Panc1 (cell line): ENCODE measurements at regions not wholly inside any gene's neighbourhood (a gene's known extent, or its start where the extent isn't known, plus 50 kb on each side); places are given as distances from the start of the nearest gene placed in this dataset.

Source experiments
- ATAC-seq: fragments of 200-7000 bp; cut with Tn5 transposase; 2 replicates; pipeline ENCODE4 v1.9.1; 2020; ENCODE audit warnings: mild to moderate bottlenecking, moderate library complexity
- BruUV-seq: library from RNA; stranded (reverse); fragments of 400-500 nt; replicated peaks from 2 replicates; lab custom pipeline; 2021; lab: Mats Ljungman, UMichigan
- CTCF ChIA-PET: fragments of 300-600 bp; sonication (Branson Sonifier 250); formaldehyde crosslinking; loops from one replicate; lab custom pipeline; 2022; ENCODE audit warnings: antibody characterized with exemption; lab: Charles Lee
- POLR2A ChIA-PET: fragments of 300-600 bp; sonication (Branson Sonifier 250); formaldehyde crosslinking; loops from one replicate; lab custom pipeline; 2022; ENCODE audit warnings: antibody characterized with exemption; lab: Charles Lee
- DNase-seq: peaks from one replicate; pipeline ENCODE4 v3.0.0-alpha.2; 2010; ENCODE audit warnings: low read depth, low spot score
- H3K27ac ChIP-seq: 2 replicates; pipeline ENCODE4 v1.5.1; 2011; ENCODE audit warnings: mild to moderate bottlenecking, low read length, inconsistent platforms
- H3K27me3 ChIP-seq: fragments of 200-500 bp; sonication (Bioruptor generic); 2 replicates; pipeline ENCODE4 v1.6.0; 2014; ENCODE audit warnings: low read length, inconsistent platforms; ENCODE audit not compliant: control insufficient read depth, insufficient read depth
- H3K36me3 ChIP-seq: fragments of 200-500 bp; sonication (Bioruptor generic); 2 replicates; pipeline ENCODE4 v1.5.1; 2014; ENCODE audit warnings: inconsistent platforms, mild to moderate bottlenecking, low read length, moderate library complexity; ENCODE audit not compliant: control insufficient read depth, insufficient read depth
- H3K4me1 ChIP-seq: 2 replicates; pipeline ENCODE4 v1.5.1; 2011; ENCODE audit warnings: inconsistent platforms, mild to moderate bottlenecking, low read length, moderate library complexity; ENCODE audit not compliant: control insufficient read depth, insufficient read depth
- H3K4me3 ChIP-seq, 2 experiments: 2 replicates each; pipeline ENCODE4 v1.5.1; 2011 to 2012; ENCODE audit warnings: low read depth in 2 of 2, low read length in 2 of 2, mild to moderate bottlenecking in 2 of 2, inconsistent platforms in 1 of 2, moderate library complexity in 1 of 2
- H3K9me3 ChIP-seq: fragments of 200-500 bp; sonication (Bioruptor generic); 2 replicates; pipeline ENCODE4 v1.5.1; 2014; ENCODE audit warnings: low read depth, mild to moderate bottlenecking, inconsistent platforms, low read length, moderate library complexity; ENCODE audit not compliant: control insufficient read depth, insufficient read depth
- POLR2AphosphoS5 ChIP-seq: IDR thresholded peaks from 2 replicates; pipeline ENCODE4 v1.6.1; 2012; ENCODE audit warnings: mild to moderate bottlenecking, low read depth, low read length, moderate library complexity
- SIN3A ChIP-seq: IDR thresholded peaks from 2 replicates; pipeline ENCODE4 v1.6.1; 2012; ENCODE audit warnings: low read depth, mild to moderate bottlenecking, low read length, moderate library complexity, borderline replicate concordance; ENCODE audit not compliant: insufficient read depth
- TCF7L2 ChIP-seq: IDR thresholded peaks from 2 replicates; pipeline ENCODE4 v1.6.1; 2011; ENCODE audit warnings: mild to moderate bottlenecking, low read depth, low read length, inconsistent platforms
- in situ Hi-C: cut with HindIII; loops from 2 replicates; pipeline ENCODE4 v1.10.0; 2016; ENCODE audit warnings: low sequenced_read_pairs, low pct_unique_long_range_greater_than_20kb
- intact Hi-C: fragments of 100-400 bp; cut with micrococcal nuclease; formaldehyde crosslinking; loops from one replicate; pipeline ENCODE4 v1.10.0; 2022; ENCODE audit not compliant: unreplicated experiment
- TF ChIP-seq, protein P1 (sequence below), 2 experiments: IDR thresholded peaks; 2 replicates each; pipeline ENCODE4 v1.6.1; 2011 to 2012; ENCODE audit warnings: low read depth in 2 of 2, control low read depth in 1 of 2, low read length in 1 of 2, mild to moderate bottlenecking in 1 of 2, moderate library complexity in 1 of 2; ENCODE audit not compliant: insufficient read depth in 1 of 2
- TF ChIP-seq, protein P2 (sequence below): fragments of 450-650 bp; IDR thresholded peaks from 2 replicates; pipeline ENCODE4 v1.5.1; 2017; ENCODE audit warnings: mild to moderate bottlenecking

DNA sequence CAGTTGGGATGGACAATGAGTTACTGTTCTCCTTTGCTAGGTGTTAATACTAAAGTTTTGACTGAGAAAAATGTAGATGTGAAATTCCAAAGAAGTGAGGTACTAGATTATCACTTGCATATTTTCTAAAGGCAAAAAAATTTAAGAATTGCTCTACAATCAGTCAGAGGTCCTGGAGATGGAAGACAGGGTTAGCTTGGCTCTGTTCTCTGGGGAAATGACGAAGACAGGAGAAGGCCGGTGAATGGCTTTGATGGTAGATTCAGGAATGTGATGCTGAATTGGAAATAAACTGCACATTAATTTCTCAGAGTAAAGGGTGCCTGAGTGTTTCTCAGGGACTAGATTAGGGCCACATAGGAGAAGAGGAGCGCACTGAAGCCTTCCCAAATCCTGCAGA, 214.0 kb upstream of the LEF1 start:
- DNase-seq (no peak), ATAC-seq (no peak)
- ChIA-PET CTCF (no interaction called here), POLR2A (no interaction called here)
- TF ChIP-seq SIN3A (no peak), TCF7L2 (no peak), POLR2AphosphoS5 (no peak)
- TF ChIP-seq, protein P1, sequence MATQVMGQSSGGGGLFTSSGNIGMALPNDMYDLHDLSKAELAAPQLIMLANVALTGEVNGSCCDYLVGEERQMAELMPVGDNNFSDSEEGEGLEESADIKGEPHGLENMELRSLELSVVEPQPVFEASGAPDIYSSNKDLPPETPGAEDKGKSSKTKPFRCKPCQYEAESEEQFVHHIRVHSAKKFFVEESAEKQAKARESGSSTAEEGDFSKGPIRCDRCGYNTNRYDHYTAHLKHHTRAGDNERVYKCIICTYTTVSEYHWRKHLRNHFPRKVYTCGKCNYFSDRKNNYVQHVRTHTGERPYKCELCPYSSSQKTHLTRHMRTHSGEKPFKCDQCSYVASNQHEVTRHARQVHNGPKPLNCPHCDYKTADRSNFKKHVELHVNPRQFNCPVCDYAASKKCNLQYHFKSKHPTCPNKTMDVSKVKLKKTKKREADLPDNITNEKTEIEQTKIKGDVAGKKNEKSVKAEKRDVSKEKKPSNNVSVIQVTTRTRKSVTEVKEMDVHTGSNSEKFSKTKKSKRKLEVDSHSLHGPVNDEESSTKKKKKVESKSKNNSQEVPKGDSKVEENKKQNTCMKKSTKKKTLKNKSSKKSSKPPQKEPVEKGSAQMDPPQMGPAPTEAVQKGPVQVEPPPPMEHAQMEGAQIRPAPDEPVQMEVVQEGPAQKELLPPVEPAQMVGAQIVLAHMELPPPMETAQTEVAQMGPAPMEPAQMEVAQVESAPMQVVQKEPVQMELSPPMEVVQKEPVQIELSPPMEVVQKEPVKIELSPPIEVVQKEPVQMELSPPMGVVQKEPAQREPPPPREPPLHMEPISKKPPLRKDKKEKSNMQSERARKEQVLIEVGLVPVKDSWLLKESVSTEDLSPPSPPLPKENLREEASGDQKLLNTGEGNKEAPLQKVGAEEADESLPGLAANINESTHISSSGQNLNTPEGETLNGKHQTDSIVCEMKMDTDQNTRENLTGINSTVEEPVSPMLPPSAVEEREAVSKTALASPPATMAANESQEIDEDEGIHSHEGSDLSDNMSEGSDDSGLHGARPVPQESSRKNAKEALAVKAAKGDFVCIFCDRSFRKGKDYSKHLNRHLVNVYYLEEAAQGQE (IDR thresholded peaks at IDR 0.05; ENCODE audit: insufficient read depth in 1 of 2, low read depth in 2 of 2, low read length in 1 of 2), result no peak
- TF ChIP-seq, protein P2, sequence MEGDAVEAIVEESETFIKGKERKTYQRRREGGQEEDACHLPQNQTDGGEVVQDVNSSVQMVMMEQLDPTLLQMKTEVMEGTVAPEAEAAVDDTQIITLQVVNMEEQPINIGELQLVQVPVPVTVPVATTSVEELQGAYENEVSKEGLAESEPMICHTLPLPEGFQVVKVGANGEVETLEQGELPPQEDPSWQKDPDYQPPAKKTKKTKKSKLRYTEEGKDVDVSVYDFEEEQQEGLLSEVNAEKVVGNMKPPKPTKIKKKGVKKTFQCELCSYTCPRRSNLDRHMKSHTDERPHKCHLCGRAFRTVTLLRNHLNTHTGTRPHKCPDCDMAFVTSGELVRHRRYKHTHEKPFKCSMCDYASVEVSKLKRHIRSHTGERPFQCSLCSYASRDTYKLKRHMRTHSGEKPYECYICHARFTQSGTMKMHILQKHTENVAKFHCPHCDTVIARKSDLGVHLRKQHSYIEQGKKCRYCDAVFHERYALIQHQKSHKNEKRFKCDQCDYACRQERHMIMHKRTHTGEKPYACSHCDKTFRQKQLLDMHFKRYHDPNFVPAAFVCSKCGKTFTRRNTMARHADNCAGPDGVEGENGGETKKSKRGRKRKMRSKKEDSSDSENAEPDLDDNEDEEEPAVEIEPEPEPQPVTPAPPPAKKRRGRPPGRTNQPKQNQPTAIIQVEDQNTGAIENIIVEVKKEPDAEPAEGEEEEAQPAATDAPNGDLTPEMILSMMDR, result no peak
- 0 out of 2 replicates have a peak, but pooled peaks cover 3% of the 10 kb centered on the region for H3K27me3 ChIP-seq
- no peaks in the 10 kb centered on the region for H3K36me3 ChIP-seq
- no peaks in the 10 kb centered on the region for H3K9me3 ChIP-seq
- no peaks in the 10 kb centered on the region for H3K4me1 ChIP-seq
- no peak overlapping the region for H3K27ac ChIP-seq
- BruUV-seq, result no TSS peak
- in situ Hi-C loops (no loop called here), intact Hi-C loops (no loop called here)
- H3K4me3 ChIP-seq, result no peak overlapping the region

DNA sequence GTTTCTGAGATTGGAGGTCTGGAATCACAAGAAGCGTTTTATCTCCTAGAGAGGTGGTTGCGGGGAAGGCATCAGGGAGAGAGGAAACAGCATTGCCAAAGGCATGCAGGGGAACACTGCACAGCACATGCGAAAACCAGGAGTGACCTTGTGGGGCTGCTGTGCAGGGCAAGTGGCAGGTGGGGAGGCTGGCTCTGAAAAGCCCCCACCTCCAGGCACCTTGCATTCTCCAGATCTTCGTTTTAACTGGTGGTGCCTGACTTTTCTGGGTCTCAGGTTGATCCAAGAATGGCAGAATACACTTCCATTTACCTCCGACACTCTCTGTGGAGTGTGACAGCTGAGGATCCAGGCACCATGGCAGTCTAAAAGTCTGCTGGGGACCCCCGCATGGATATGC, 209.4 kb upstream of the LEF1 start:
- ChIA-PET CTCF (no interaction called here), POLR2A (no interaction called here)
- Histone ChIP-seq H3K4me3 (no peak overlapping the region), H3K9me3 (no peaks in the 10 kb centered on the region), H3K27me3 (peaks cover 2% of the 10 kb centered on the region; the same call in 1 of the 2 replicates), H3K27ac (no peak overlapping the region), H3K4me1 (no peaks in the 10 kb centered on the region), H3K36me3 (no peaks in the 10 kb centered on the region)
- ATAC-seq (no peak), DNase-seq (no peak)
- intact Hi-C loops, result no loop called here
- TF ChIP-seq, protein P1 (IDR thresholded peaks at IDR 0.05; ENCODE audit: insufficient read depth in 1 of 2, low read depth in 2 of 2, low read length in 1 of 2), result no peak
- TF ChIP-seq, protein P2, result no peak
- TF ChIP-seq TCF7L2, result no peak
- no peak for TF ChIP-seq SIN3A
- no peak for TF ChIP-seq POLR2AphosphoS5
- in situ Hi-C loops, result no loop called here
- BruUV-seq, result no TSS peak
